ENCODE measurements at regions not wholly inside any gene's neighbourhood (a gene's known extent, or its start where the extent isn't known, plus 50 kb on each side); places are given as distances from the start of the nearest gene placed in this dataset.
A peak's percentile ranks its signal among the peaks of the same experiment; 100 is the strongest.

GRCh38 chr13:22114630-22115311, 443.9 kb downstream of the FGF9 start:
- DNase-seq, result peak; percentile 72 to 86 (median 82)
- CTCF ChIA-PET (ENCODE audit: partially characterized antibody), result interaction anchor here (0.7 kb wide), 1 partner anchor 360 kb away, joined by 3 read pairs; no protein-coding TSS in a partner anchor
- Histone ChIP-seq H3K27me3 (ENCODE audit: insufficient read depth, low read length) (no peaks in the 10 kb centered on the region), H3K36me3 (ENCODE audit: insufficient read depth, low read length) (no peaks in the 10 kb centered on the region), H3K4me3 (ENCODE audit: low read length in 2 of 2) (no peak overlapping the region), H3K9me3 (ENCODE audit: control insufficient read depth in 1 of 2, low read length in 2 of 2) (no peaks in the 10 kb centered on the region), H3K27ac (ENCODE audit: low read depth, low read length) (no peak overlapping the region), H3K4me1 (ENCODE audit: insufficient read depth, low read length) (peaks cover 22% of the 10 kb centered on the region)
- H3K4me3 Mint-ChIP-seq, result peak overlapping the region in 7 of 8 donors; percentile 36 to 77 (median 49)
- intact Hi-C loops (cut with micrococcal nuclease), result loop anchor here (2.0 kb wide), 1 partner anchor 52 kb away; no protein-coding TSS in a partner anchor
- POLR2A ChIA-PET (ENCODE audit: partially characterized antibody), result interaction anchor here (1.1 to 1.5 kb wide), 5 partner anchors 14 to 511 kb away, joined by 3 to 5 read pairs (median 4); partner anchors contain the start of gene MICU2
- peaks cover 4 to 5% of the 10 kb centered on the region in 2 donors for H3K36me3 Mint-ChIP-seq
- H3K9me3 Mint-ChIP-seq, result peaks cover 0 to 3% (median 0%) of the 10 kb centered on the region in 8 donors
- peaks cover 16 to 60% (median 38%) of the 10 kb centered on the region in 4 donors for H3K4me1 Mint-ChIP-seq
- H3K27ac Mint-ChIP-seq, result peak overlapping the region; percentile 54 to 94 (median 92)
- no peaks in the 10 kb centered on the region for H3K27me3 Mint-ChIP-seq

DNA sequence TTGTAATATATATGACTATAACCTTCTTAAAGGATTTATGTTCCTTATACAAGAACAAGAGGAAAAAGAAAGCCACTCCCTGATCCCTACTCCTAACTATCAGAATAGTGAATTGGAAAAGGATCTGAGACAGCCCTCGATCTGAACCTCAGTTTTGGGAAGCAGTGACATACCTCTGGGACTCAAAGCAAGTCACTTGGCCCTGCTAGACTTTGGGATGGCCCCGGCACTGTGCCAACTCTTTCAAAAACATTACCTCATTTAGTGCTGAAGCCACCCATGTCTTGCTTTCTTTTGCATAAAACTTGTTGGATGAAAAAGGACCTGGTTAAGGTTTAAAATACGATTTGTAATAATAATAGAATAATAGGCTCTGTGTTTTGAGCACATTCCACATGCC, 447.3 kb downstream of the FGF9 start:
- H3K4me3 Mint-ChIP-seq, result no peak overlapping the region
- no peak overlapping the region for H3K27ac Mint-ChIP-seq
- peaks cover 4 to 5% of the 10 kb centered on the region in 2 donors for H3K36me3 Mint-ChIP-seq
- no peaks in the 10 kb centered on the region for H3K27me3 Mint-ChIP-seq
- H3K4me1 Mint-ChIP-seq, result peaks cover 14 to 36% (median 23%) of the 10 kb centered on the region in 4 donors
- POLR2A ChIA-PET (ENCODE audit: partially characterized antibody), result interaction anchor here (1.1 kb wide), 1 partner anchor 11 kb away, joined by 3 read pairs; no protein-coding TSS in a partner anchor
- intact Hi-C loops (cut with micrococcal nuclease), result no loop called here
- H3K36me3 ChIP-seq (ENCODE audit: insufficient read depth, low read length), result no peaks in the 10 kb centered on the region
- no peak overlapping the region for H3K27ac ChIP-seq (ENCODE audit: low read depth, low read length)
- no peak for DNase-seq
- no peaks in the 10 kb centered on the region for H3K27me3 ChIP-seq (ENCODE audit: insufficient read depth, low read length)
- H3K9me3 ChIP-seq (ENCODE audit: control insufficient read depth in 1 of 2, low read length in 2 of 2), result no peaks in the 10 kb centered on the region
- peaks cover 0 to 3% (median 0%) of the 10 kb centered on the region in 8 donors for H3K9me3 Mint-ChIP-seq
- H3K4me3 ChIP-seq (ENCODE audit: low read length in 2 of 2), result no peak overlapping the region
- CTCF ChIA-PET (ENCODE audit: partially characterized antibody), result no interaction called here
- peaks cover 22% of the 10 kb centered on the region for H3K4me1 ChIP-seq (ENCODE audit: insufficient read depth, low read length)

DNA sequence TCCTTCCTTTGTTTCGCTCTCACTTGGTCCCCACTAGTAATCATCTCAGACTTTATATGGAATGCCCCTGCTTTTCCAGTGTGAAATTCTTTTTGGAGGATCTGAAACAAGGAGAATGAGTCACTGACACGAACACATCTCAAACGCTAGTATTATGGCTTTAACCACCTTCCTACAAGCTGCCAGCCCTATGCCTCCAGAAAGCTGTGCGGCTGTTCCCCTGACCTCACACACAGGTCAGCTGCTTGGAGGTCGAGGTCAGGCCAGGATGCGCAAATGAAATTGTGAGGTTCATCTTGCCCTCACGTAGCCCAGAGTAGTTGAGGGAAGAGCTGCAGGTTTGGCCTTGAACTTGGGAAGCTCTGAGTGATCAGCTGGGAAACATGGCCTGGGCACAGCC, 449.8 kb downstream of the FGF9 start:
- no peak overlapping the region for H3K27ac ChIP-seq (ENCODE audit: low read depth, low read length)
- CTCF ChIA-PET (ENCODE audit: partially characterized antibody), result interaction anchor here (2.5 kb wide), 1 partner anchor 11 kb away, joined by 8 read pairs; no protein-coding TSS in a partner anchor

GRCh38 chr13:22121146-22121739, 450.4 kb downstream of the FGF9 start:
- Mint-ChIP-seq H3K9me3 (peaks cover 0 to 2% (median 0%) of the 10 kb centered on the region in 8 donors), H3K36me3 (no peaks in the 10 kb centered on the region), H3K27ac (peak overlapping the region in 1 of 7 donors; percentile 42), H3K27me3 (no peaks in the 10 kb centered on the region), H3K4me1 (peaks cover under 1 to 11% (median 6%) of the 10 kb centered on the region in 4 donors), H3K4me3 (no peak overlapping the region)
- DNase-seq, result no peak
- Histone ChIP-seq H3K4me3 (ENCODE audit: low read length in 2 of 2) (no peak overlapping the region), H3K36me3 (ENCODE audit: insufficient read depth, low read length) (no peaks in the 10 kb centered on the region), H3K27me3 (ENCODE audit: insufficient read depth, low read length) (no peaks in the 10 kb centered on the region), H3K9me3 (ENCODE audit: control insufficient read depth in 1 of 2, low read length in 2 of 2) (no peaks in the 10 kb centered on the region), H3K27ac (ENCODE audit: low read depth, low read length) (no peak overlapping the region), H3K4me1 (ENCODE audit: insufficient read depth, low read length) (peaks cover 1% of the 10 kb centered on the region)
- intact Hi-C loops (cut with micrococcal nuclease), result no loop called here
- CTCF ChIA-PET (ENCODE audit: partially characterized antibody), result no interaction called here
- POLR2A ChIA-PET (ENCODE audit: partially characterized antibody), result interaction anchor here (1.0 kb wide), 1 partner anchor 14 kb away, joined by 5 read pairs; no protein-coding TSS in a partner anchor

More for the DNA sequence above, 449.8 kb downstream of the FGF9 start:
- no peak for DNase-seq
- Histone ChIP-seq H3K4me1 (ENCODE audit: insufficient read depth, low read length) (no peaks in the 10 kb centered on the region), H3K27me3 (ENCODE audit: insufficient read depth, low read length) (no peaks in the 10 kb centered on the region), H3K4me3 (ENCODE audit: low read length in 2 of 2) (no peak overlapping the region), H3K9me3 (ENCODE audit: control insufficient read depth in 1 of 2, low read length in 2 of 2) (no peaks in the 10 kb centered on the region), H3K36me3 (ENCODE audit: insufficient read depth, low read length) (no peaks in the 10 kb centered on the region)
- no peak overlapping the region for H3K4me3 Mint-ChIP-seq
- H3K27me3 Mint-ChIP-seq, result no peaks in the 10 kb centered on the region
- H3K9me3 Mint-ChIP-seq, result peaks cover 0 to 2% (median 0%) of the 10 kb centered on the region in 8 donors
- no peaks in the 10 kb centered on the region for H3K36me3 Mint-ChIP-seq
- peaks cover 0 to 11% (median 2%) of the 10 kb centered on the region in 4 donors for H3K4me1 Mint-ChIP-seq
- no peak overlapping the region for H3K27ac Mint-ChIP-seq
- intact Hi-C loops (cut with micrococcal nuclease), result no loop called here
- POLR2A ChIA-PET (ENCODE audit: partially characterized antibody), result interaction anchor here (1.0 kb wide), 1 partner anchor 14 kb away, joined by 5 read pairs; no protein-coding TSS in a partner anchor

- intact Hi-C loops (cut with micrococcal nuclease), result no loop called here
- no peaks in the 10 kb centered on the region for H3K27me3 ChIP-seq (ENCODE audit: insufficient read depth, low read length)
- H3K4me1 Mint-ChIP-seq, result peaks cover 10 to 18% (median 14%) of the 10 kb centered on the region in 4 donors
- no peaks in the 10 kb centered on the region for H3K9me3 ChIP-seq (ENCODE audit: control insufficient read depth in 1 of 2, low read length in 2 of 2)
- no peak for DNase-seq
- peaks cover 6% of the 10 kb centered on the region for H3K4me1 ChIP-seq (ENCODE audit: insufficient read depth, low read length)
- H3K27me3 Mint-ChIP-seq, result no peaks in the 10 kb centered on the region
- H3K4me3 Mint-ChIP-seq, result no peak overlapping the region
- POLR2A ChIA-PET (ENCODE audit: partially characterized antibody), result no interaction called here
- CTCF ChIA-PET (ENCODE audit: partially characterized antibody), result no interaction called here
- H3K36me3 Mint-ChIP-seq, result peaks cover 0 to 1% of the 10 kb centered on the region in 2 donors
- H3K36me3 ChIP-seq (ENCODE audit: insufficient read depth, low read length), result no peaks in the 10 kb centered on the region
- peak overlapping the region in 1 of 7 donors; percentile 14 for H3K27ac Mint-ChIP-seq
- H3K4me3 ChIP-seq (ENCODE audit: low read length in 2 of 2), result no peak overlapping the region
- H3K27ac ChIP-seq (ENCODE audit: low read depth, low read length), result no peak overlapping the region
- H3K9me3 Mint-ChIP-seq, result peaks cover 0 to 11% (median 7%) of the 10 kb centered on the region in 8 donors
Measured at GRCh38 chr13:22126433-22127021, 455.7 kb downstream of the FGF9 start.

- Histone ChIP-seq H3K9me3 (ENCODE audit: control insufficient read depth in 1 of 2, low read length in 2 of 2) (no peaks in the 10 kb centered on the region), H3K4me3 (ENCODE audit: low read length in 2 of 2) (no peak overlapping the region), H3K4me1 (ENCODE audit: insufficient read depth, low read length) (peaks cover 6% of the 10 kb centered on the region), H3K36me3 (ENCODE audit: insufficient read depth, low read length) (no peaks in the 10 kb centered on the region), H3K27ac (ENCODE audit: low read depth, low read length) (no peak overlapping the region), H3K27me3 (ENCODE audit: insufficient read depth, low read length) (no peaks in the 10 kb centered on the region)
- Mint-ChIP-seq H3K4me3 (no peak overlapping the region), H3K4me1 (peaks cover 10 to 18% (median 14%) of the 10 kb centered on the region in 4 donors), H3K36me3 (peaks cover 0 to 1% of the 10 kb centered on the region in 2 donors), H3K27ac (peak overlapping the region in 2 of 7 donors; percentile 13 to 33), H3K27me3 (no peaks in the 10 kb centered on the region), H3K9me3 (peaks cover 0 to 11% (median 7%) of the 10 kb centered on the region in 8 donors)
- ChIA-PET CTCF (ENCODE audit: partially characterized antibody) (no interaction called here), POLR2A (ENCODE audit: partially characterized antibody) (no interaction called here)
- no peak for DNase-seq
- intact Hi-C loops (cut with micrococcal nuclease), result no loop called here
Measured at GRCh38 chr13:22127277-22128164, 456.6 kb downstream of the FGF9 start.

Measured in CD4-positive, alpha-beta memory T cell (primary cell).